HG03439 (cell line): ENCODE measurements at regions not wholly inside any gene's neighbourhood (a gene's known extent, or its start where the extent isn't known, plus 50 kb on each side); places are given as distances from the start of the nearest gene placed in this dataset.
"Not testable (repeated sequence)": the region's sequence is repeated elsewhere in the genome, so short reads cannot be mapped to it uniquely, and the experiment has no call there.

Experiments used
- ATAC-seq: cut with Tn5 transposase; IDR thresholded peaks from one replicate; pipeline ENCODE4 v1.9.1; 2021; ENCODE audit warnings: mild to moderate bottlenecking, moderate library complexity; ENCODE audit not compliant: unreplicated experiment

DNA sequence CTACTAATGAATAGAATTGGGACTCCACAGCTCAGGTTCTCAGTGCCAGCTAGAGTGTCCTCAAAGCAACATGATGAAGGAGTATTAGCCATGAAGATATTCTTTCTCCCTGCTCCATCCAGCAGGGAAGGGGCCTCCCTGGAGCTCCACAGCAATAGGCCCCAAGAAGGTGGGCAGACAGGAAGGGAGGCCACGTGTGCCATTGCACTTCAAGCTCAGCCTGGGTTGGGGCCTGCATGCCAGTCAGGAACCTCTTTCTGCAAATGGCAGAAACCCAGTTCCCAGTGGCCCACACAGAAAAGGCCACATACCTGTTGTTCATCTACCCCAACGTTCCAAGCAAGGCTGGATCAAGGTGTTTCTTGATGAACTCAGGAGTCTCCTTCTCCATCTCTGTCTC is 357.5 kb upstream of the SFSWAP start:
- ATAC-seq: no peak

DNA sequence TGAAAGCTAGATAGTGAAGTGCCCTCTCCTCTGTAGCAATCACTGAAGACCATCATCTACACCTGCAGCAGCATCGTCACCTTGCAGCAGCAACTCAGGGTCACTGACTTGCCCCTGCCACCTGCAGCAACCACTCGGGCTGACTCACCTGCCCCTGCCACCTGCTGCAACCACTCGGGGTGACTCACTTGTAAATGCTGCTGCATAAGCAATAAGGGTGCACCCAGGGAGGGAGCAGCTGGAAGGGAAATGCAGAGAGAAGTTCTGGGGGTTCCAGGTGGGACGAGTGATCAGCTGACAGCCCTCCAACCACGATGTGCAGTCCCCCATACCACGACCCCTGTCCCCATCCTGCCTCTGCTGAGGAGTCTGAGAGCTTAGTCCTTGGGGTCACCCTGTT is 357.1 kb upstream of the SFSWAP start:
- no peak for ATAC-seq

DNA sequence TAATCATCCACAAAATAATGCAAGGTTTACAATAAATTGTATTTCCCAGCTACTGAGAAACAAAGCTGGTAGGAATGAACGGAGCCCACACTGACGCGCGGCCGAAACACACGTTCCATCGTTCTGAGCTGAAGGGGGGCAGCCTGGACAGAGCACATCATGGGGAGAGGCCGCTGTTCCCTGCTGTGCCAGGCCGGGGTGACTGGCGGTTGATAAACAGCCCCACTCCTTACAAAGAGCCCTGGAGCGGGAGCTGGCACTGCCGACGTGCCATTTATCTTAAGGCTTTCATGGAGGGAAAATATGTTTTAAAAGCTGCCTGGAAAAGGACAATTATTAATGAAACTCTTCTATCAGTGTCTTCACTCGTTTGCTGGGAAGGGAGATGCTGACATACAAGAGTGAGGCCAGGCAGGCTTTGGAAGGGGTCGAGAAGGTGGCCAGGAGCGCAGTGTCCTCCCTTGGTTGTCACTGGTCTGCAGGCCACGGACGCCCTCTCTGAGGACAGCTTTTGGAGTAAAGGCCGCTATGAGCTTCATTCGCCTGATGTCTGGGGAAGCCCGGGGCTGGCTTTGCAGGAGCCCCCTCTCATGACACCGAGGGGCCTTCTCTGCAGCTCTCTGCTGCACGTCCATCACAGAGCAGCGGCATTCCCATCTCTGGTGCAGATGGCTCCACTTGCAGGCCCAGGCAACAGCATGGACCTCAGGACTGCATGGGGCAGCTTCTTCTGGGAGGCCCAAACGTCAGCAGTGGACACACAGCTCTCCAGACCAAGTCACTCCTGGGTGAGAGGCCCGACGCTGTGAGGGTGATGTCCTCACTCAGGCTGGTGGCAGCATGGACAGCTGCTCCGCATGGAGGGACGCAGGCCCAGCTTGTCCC is 355.3 kb upstream of the SFSWAP start:
- ATAC-seq: no peak

DNA sequence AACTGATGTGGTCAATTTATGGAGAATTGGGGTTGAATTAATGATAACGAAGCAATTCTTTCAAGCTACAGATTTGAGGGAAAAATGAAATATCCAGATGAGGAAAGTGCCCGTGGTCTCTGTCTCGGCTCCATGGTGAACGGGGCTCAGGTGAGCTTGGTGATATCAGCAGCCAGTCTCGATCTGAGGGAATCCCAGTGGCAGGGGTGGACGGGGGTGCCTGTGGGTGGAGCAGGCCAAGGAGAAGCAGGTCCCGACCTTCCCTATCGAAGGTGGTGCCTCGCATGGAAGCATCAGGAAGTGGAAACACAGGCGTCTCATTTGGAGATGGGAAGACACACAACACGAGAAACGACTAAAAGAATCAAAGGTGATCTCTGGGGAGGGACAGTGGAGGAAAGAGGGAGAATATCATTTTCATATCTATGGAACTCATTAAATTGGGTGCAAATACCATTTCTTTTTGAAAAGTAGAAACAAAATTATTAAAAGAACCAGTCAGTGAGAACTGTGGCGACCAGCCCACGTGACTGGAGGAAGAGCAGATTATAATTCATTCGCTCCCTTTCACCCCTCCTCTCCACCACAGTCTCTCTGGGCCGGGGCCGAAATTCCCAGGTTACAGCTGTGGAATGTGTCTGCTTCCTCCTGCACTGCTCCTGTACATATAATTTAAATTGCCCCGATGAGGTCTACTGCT is 354.3 kb upstream of the SFSWAP start:
- no peak for ATAC-seq

DNA sequence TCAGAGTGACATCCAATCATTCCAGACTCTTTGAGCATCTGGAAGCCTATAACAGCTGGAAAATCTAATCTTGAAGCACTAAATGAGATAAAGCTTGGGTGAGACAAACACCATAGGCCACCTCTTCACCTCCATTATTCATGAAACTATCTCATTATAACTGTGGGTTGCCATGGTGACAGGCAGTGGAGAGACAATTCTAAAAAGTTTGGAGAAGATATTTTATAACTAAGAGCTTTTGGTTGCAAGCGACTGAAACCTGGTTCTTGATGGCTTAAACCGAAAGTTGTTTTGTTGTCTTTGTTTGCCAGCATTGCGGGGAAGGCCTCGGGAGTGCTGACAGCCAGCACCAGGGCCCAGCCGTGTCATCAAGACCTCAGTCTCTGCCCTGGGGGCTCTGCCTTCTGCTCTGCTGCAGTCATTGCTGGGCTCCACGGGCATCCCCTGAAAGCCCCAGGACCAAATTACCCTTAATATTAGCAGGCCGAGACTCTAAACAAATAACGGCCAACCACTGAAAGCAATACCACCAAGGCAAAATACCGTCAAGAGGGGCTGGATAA is 353.6 kb upstream of the SFSWAP start:
- ATAC-seq: no peak

DNA sequence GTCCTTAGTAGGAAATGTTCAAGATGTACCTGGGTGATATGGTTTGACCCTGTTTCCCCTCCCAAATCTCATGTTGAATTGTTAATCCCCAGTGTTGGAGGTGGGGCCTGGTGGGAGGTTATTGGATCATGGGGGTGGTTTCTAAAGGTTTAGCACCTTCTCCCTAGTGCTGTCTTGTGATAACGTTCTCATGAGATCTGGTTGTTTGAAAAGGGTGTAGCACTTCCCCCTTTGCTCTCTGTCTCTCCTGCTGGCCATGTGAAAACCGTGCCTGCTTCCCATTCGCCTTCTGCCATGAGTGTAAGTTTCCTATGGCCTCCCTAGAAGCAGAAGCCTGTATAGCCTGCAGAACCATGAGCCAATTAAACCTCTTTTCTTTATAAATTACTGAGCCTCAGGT is 353.0 kb upstream of the SFSWAP start:
- ATAC-seq: no peak

DNA sequence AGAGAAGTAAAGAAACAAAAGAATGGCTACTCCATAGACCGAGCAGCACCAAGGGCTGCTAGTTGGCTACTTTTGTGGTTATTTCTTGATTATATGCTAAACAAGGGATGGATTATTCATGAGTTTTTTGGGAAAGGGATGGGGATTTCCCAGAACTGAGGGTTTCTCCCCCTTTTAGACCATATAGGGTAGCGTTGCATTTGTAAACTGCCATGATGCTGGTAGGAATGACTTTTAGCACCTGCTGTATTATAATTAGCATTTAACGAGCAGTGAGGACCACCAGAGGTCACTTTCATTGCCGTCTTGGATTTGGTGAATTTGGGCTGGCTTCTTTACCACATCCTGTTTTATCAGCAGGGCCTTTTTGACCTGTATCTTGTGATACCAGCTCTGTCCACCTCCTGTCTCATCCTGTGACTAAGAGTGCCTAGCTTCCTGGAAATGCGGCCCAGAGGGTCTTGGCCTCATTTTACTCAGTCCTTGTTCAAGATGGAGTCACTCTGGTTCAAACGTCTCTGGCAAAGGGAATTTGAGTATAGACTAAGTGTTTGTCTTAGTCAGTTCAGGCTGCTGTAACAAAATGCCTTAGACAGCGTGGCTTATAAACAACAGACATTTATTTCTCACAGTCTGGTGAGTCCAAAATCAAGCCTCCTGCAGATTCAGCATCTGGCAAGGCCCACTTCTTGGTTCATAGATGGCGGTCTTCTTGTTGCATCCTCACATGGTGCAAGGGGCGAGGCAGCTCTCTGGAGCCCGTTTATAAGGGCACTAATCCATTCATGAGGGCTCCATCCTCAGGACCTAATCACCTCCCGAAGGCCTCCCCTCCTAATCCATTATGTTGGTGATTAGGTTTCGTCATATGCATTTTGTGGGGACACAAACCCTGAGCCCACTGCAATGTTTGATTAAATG is 348.3 kb upstream of the SFSWAP start:
- ATAC-seq: no peak

DNA sequence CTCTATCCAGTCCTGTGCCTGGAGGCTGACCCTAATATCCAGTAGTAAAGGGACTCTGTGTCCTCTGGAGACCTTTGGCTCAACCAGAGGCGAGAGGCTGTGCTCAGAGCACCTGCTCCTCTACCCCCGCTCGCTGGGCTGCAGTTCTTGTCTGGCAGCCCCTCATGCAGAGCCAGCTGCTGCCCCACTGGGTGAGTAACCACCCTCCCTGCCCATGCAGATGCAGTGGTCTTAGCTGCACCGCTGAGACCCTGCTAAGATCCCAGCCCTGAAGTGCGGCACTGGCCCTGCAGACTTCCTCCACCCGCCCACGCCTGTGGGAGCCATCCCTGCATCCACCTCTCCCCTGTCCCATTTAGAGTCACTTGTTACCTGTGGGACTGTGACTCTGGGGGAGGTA is 347.5 kb upstream of the SFSWAP start:
- no peak for ATAC-seq

DNA sequence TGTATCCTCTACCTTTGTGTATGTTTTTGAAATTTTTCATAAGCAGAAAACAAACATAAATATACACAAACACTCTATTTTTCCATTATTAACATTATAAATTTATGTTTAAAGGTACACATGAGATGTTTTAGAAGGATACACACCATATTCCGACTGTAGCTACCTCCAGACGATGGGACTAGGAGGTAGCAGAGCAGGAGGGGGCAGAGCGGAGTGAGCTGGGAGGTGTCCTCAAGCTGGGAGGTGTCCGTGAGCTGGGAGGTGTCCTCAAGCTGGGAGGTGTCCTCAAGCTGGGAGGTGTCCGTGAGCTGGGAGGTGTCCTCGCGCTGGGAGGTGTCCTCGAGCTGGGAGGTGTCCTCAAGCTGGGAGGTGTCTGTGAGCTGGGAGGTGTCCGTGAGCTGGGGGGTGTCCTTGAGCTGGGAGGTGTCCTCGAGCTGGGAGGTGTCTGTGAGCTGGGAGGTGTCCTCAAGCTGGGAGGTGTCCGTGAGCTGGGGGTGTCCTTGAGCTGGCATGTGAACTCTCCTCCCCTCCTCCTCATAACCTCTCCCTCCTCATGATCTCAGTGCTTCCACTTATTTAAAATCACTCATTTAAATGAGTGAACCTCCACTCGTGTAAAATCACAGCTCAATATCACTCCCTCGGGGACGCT is 346.9 kb upstream of the SFSWAP start:
- ATAC-seq: no peak

DNA sequence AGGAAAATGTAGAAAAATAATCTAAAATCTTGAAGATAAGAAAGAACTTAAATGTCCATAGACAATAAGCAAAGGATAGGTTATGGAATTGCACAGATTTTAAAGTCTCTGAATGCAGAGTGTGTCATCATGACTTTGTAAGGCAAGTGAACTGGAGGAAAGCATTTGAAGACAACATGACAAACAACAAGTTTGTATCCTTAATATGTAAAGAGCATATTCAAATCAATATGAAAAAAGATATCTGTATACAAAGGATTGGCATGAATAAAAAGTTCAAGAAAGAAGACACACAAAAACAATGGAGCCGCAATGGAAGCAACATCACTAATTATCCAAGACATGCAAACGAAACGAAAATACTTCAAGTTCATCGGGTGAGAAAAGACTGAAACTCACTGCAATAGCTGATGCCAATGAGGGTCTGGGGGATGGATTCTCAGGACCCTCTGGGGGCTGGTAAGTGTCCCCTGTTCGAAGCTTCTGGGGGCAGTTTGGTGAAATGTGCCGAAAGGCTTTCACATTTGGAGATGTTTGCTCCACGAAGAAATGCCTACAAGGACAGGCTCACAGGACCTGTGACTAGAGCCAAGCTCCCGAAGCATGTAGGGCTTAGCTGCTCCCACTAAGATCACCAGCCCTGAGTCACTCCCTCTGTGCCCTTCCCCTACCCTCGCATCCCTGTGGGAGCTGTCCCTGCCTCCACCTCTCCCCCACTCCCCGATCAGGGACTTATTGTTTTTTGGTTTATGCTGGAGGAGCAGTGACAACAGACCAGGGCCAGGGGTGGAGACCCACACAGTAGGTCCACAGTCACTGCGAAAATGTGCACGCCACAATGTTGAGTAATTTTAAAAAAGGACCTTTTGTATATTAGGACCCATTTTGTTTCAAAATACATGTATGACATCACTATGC is 345.7 kb upstream of the SFSWAP start:
- ATAC-seq: no peak

DNA sequence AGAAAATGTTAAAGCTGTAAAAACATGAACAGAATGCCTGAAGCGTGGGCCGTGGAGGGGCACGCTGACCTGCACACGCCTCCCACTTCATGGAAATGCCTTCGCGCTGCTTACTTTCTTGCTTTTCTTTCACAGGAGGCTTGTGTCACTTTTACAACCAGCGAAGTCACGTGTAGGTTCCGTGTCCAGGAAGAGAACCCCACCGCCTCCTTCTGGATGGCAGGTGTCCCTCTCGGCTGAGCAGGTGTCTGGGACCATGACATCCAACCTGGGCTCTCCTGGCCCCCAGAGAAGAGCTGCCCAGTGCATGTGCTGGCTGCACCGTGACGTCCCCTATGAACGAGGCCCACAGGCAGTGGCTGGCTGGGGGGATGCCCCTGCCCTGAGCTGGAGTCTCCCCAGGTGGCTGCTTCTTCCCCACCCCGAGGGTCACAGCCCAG is 345.0 kb upstream of the SFSWAP start:
- ATAC-seq: no peak

DNA sequence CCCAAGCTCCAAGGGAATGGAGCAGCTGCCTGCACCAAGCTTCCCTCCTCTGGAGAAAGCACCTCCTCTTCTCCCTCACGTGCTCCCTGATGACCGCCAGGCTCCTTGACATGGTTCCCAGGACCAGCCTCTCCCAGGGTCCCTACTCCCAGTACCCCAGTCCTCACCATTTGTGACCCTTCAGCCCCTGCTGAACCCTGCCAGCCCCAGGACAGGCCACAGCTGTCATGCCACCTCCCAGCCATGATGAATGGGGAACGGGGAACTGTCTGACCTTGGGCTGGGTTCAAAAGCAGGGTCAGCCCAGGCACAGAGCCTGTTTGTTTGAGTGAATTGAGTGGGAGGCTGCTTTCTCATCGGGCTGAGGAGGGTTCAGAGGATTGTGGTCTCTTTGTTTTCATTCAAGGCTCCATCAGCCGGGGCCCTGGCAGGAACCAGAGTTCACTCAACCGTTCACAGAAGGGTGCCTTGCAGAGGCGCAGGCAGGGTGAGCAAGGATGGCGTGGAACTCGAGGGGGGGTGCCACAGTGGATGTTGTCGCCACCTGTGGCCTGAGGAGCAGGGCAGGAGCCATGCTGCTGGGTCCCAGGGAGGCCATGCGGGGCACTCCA is 344.5 kb upstream of the SFSWAP start:
- ATAC-seq: no peak

DNA sequence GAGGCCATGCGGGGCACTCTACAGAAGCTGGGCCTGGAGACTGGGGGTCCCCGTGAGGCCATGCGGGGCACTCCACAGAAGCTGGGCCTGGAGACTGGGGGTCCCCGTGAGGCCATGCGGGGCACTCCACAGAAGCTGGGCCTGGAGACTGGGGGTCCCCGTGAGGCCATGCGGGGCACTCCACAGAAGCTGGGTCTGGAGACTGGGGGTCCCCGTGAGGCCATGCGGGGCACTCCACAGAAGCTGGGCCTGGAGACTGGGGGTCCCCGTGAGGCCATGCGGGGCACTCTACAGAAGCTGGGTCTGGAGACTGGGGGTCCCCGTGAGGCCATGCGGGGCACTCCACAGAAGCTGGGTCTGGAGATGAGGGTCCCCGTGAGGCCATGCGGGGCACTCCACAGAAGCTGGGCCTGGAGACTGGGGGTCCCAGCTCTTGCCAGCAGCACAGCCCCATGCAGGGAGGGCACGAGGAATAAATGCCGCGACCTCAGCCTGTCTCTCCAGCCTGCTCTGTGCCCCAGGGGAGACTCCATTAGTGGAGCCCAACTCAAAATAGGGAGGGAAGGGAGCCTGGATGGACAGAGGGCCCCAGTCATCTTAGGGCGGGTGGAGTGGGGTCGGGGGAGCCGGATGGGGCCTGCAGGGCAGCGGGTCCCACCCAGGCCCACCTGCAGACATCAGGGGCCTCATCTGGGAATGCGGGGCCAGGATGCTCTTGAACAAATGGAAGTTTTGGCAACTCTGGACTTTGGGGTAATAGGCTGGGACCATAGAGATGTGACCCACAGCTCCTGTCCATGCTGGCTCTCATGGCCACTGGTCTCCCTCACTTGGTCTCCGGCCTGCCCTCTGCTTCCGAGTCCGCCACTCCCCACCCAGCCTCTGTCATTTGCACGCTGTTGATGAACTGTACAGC is 343.6 kb upstream of the SFSWAP start:
- not testable (repeated sequence) for ATAC-seq

DNA sequence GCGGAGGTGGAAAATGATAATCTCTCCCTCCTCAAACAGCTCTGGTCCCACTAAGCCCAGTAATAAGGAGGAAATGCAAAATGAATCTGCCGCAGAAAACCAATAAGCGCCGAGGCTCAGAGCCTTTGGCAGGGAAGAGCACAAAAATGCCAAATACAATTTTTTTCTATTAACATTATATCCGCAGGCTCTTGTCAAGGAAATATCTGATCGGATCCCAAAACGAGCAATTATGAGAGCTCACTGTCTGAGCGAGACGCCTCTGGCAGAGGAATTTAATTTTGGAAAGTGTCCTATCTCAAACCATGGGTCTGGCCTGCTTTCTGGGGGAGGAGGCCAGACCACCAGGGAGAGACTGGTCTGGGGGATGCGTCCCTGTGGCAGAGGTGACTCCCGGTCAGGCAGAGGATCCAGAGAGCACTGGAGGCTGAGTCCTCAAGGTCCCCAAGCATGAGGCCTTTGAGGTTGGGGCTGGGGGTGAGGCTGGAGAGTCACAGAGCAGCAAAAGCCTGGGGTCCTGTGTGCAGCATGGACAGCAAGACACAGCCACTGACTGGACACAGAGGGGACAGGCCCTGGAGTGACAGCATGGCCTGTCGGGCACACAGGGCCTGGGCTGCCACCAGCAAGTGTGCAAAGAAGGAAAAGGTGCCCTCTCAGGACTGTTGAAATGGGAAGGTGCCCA is 342.8 kb upstream of the SFSWAP start:
- ATAC-seq: no peak

DNA sequence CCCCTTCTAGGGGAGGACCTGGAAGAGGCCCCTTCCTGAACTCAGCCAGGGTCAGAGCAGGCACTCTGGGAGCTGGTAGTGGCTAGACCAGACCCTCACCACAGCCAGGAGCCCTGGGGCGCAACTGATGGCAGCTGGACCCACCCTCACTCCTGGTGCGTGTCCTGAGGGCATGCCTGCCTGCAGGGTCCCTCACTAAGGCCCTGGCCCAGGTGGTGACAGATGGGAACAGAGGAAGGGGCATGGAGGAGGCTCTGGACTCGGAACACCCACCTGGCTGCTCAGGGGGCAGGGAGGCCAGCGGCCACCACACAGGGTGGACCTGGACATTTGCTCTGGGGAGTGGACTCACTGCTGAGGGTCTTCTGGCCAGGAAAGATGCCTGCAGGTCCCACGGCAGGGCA is 342.2 kb upstream of the SFSWAP start:
- ATAC-seq: no peak

DNA sequence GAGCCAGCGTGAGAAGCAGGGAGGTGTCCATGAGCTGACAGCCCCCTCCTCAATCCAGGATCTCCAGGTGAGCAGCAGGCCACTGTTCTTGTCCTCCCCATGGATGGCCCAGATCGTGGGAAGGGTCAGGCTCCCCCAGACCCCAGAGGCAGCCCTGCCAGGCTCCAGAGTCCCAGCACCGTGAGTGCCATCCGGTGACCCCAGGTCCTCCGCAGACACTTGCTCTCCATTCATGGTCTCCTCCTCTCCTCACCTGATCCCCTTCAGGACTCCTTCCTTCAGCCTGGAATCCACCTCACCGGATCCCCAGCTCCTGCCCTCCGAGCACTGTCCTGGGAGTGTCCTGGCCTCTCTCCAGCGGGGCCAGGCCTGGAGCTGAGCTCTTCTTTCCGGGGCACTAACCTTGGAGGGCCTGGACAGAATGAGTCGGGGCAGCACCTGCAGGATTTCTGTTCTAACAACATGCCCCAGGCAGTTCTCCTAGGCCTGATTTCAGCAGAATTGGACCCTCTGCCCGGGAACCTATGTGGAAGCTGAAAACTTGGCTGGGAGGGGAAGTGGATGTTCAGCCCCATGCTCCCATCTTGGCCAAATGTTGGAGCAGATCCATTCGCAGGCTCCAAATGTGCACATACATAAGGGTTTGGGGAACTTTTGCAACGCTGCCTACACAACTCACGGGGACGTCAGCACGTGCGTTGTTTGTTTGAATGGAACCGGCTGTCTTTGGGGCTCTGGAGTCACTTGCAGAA is 341.6 kb upstream of the SFSWAP start:
- no peak for ATAC-seq

DNA sequence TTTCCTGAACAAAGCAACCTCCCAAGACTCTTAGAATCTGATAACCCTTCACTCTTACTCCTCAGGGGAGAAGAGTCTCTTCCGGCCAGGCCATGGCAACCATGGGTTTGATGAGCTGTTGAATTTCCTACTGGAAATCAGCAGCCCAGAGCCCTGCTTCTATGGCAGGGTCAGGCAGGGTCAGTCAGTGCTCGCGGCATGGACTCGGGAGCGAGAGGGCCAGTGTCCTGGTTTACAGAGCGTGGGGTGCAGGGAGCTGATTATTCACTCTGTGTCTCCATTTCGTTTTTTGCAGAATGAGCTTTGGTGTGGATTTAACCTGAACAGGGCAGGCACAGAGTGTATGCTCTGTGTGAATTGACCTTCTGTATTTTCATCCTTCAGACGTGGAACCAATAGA is 340.6 kb upstream of the SFSWAP start:
- ATAC-seq: no peak
